8988T (cell line): ENCODE measurements at regions not wholly inside any gene's neighbourhood (a gene's known extent, or its start where the extent isn't known, plus 50 kb on each side); places are given as distances from the start of the nearest gene placed in this dataset.
"Not testable (repeated sequence)": the region's sequence is repeated elsewhere in the genome, so short reads cannot be mapped to it uniquely, and the experiment has no call there.

Experiments used
- DNase-seq: peaks from one replicate; pipeline ENCODE4 v3.0.0; 2011

DNA sequence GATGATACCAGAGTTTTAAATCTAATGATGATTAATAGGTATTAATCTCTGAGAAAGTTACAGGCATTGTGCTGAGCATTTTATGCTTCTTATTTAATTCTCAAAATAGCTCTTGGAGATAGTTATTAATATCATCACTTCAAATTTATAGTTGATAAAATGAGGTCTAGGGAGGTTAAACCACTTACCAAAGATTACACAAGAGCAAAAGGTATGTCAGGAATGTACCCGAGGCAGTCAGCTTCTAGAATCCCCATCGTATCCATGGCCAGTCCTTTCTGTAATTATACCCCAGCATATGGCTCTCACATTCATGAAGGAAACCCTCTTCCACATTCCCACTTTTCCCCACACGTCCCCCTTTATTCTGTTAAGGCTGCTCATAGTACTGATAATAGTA is 421.3 kb downstream of the PYDC2 start:
- no peak for DNase-seq

DNA sequence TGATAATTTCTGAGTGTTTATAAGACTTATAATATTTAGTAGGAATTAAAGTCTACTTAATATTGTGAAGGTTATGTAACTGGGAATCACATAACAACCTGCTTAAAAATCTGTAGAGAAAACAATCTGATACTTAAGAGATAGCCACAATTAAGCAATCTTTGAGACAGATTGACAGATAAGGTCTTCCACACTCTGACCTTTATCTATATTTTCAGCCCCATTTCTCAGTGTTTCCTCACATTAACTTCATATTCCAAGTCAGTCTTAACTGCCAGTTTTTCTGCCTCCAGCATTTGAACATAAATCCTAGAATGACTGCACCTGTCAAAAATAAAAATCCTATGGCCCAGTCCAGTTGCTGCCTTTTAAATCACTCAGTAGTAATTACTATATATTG is 423.2 kb downstream of the PYDC2 start:
- no peak for DNase-seq

DNA sequence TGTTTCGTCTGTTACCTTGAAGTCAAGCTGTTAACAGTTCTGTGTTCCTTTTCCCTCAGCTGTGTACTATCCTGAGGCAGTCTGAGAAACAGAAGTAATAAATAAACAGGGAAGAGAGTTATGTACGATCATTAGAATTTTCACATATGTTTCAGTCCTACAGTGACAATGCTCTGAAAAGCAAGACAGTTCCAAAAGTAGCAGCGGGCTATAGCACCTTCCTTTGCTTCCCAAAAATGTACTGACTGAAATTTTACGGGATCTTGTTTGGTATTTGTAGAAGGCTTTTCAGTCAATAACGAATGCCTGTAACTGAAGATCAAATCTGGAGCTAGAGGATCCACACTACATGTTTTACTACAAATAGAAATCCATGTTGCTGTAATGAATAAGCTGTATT is 428.1 kb downstream of the PYDC2 start:
- DNase-seq, result no peak

DNA sequence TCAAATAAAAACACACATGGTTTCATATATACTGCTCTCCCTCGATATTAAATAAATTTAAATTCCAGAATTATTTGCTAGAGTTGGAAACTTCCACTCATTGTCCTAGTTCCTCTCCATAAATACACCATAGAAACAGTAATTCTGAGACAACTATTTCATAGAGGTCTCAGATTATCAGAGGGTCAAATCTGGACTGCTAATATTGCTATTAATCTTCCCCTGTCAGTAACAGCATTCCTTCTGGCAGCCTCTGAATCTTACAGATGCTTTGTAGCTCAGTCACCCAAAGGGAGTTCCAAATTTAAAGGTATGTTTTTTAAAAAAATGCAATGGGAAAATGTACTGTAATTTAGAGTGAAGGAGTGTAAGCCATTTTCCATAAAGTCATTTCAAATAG is 428.8 kb downstream of the PYDC2 start:
- no peak for DNase-seq

DNA sequence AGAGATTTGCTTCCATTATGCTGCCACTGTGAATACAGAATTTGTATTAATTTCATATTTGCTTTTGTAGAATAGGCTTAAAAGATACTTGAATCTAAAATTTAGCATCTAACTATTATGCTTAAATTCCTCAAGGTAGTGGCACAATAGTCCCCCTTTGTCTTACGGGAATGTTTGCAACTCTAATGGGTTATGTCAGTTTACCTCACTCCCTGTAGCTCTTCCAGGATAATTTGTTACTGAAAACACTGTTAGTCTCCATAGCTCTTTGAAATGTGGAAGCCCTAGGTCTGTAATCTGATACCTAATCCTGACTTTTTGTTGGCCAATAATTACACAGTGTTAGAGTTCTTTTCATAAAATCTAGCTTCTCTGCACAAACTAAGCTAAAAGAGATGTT is 433.4 kb downstream of the PYDC2 start:
- no peak for DNase-seq

DNA sequence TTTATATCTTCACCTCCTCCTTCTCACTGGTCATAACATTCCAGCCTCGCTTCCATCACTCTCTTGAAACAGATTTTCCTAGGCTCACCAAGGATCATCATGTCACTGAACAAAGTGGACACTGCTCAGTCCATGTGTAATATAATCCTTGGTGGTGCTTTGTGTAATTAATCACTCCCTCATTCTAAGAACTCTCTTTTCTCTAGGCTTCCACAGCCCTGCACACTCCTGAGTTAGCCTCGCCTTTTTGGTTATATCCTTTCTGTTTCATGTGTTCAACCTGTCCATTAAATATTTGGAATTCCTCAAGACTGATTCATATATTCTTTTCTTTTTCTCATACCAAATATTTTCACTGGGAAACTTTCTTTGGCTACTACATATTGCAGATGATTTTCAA is 440.8 kb downstream of the PYDC2 start:
- DNase-seq, result no peak

DNA sequence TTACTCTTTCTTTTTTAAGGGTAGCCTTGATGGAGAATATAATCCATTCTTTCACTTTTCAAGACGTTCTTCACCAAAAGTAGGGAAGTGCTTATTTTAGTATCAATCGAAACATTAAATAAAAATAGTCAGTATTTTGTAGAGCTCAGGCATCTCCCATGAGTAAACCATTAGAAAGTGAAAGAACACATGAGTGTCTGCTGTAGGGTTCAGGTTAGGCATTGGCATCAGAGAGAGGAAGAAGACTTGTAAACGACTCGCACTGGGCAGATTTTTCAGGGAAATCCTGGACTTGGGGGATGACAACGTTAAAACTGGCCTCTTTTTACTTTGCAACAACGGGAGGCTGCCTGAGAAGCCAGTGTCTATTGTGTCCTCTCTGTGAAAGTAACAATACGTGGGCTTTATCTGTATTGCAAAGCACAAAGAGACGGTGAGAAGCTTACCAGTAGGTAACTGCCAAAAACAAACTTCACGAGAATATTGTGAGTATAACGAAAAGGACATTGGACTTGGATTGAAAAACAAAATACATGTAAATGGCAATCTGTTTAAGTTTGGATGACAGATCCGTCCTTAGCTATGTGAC is 451.7 kb downstream of the PYDC2 start:
- DNase-seq, result no peak

DNA sequence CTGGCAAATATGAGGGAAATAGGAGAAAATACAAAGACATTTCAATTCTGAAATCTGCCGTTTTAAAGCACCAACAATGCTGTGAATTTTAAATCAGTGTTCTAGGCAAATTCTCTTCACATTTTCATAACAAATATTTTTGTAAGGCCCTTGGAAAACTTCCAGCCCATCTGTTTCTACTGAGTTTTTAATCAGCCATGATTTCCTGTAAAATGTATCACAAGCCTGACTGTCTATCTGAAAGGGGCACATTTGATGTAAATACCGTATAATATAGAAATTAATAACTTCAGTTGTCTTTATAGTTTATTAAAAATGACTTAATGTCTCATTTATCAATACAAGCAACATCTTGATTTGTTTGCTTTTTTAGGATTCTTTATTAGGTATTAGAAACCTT is 454.7 kb downstream of the PYDC2 start:
- no peak for DNase-seq

DNA sequence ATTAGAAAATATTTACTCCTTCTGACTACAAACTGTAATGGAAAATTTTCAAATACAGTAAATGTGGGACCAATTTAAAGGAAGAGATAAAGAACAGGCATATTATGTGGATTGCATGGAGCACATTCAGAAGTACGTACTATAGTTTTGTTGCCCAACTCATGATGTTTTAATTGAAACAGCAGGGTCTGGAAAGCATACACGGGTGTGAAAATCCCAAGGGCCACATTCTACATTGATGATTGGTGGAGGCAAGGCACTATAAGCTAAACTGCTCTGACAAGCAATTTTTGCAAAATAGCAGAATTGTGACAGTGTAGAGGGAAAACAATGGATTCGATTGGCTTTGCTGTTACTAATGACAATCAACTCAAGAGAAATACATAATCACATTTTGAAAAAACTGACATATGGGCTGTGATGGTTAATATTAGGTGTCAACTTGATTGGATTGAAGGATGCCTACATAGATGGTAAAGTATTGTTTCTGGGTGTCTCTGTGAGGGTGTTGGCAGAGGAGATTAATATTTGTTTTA is 458.6 kb downstream of the PYDC2 start:
- DNase-seq, result no peak

DNA sequence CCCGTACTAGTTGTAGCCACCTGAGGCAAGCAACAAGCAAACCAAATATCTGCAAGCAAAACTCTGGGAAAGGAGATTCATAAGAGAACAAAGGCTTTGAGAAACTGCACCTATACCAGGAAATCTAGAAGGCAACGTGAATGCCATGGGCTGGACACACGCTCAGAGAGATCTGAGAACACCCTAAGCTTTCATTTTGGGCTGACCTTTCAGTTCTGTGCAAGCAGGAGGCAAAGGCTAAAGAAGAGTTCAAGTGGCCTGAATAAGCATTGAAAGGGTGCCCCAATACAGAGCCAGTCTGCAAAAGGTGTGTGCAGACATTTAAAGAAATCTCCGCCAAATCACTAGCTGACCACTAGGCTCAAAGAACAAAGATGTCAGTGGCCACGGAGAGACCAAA is 461.6 kb downstream of the PYDC2 start:
- DNase-seq, result no peak

DNA sequence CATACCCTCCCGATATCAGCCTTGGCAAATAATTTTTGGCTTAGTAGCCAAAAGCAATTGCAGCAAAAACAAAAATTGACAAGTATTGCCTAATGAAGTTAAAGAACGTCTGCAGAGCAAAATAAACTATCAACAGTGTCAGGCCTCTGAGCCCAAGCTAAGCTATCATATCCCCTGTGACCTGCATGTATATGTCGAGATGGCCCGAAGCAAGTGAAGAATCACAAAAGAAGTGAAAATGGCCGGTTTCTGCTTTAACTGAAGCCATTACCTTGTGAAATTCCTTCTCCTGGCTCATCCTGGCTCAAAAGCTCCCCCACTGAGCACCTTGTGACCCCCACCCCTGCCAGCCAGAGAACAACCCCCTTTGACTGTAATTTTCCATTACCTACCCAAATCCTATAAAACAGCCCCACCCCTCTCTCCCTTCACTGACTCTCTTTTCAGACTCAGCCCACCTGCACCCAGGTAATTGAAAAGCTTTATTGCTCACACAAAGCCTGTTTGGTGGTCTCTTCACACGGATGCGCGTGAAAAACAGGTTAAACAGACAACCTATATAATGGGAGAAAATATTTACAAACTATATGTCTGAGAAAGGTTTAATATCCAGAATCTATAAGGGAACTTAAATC is 466.3 kb downstream of the PYDC2 start:
- not testable (repeated sequence) for DNase-seq

DNA sequence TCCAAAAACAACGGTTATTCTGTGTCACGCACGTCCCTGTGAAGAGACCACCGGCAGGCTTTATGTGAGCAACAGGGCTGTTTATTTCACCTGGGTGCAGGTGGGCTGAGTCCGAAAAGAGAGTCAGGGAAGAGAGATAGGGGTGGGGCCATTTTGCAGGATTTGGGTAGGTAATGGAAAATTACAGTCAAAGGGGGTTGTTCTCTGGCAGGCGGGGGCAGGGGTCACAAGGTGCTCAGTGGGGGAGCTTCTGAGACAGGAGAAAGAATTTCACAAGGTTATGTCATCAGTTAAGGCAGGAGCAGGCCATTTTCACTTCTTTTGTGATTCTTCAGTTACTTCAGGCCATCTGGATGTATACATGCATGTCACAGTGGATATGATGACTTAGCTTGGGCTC is 467.0 kb downstream of the PYDC2 start:
- DNase-seq, result not testable (repeated sequence)

DNA sequence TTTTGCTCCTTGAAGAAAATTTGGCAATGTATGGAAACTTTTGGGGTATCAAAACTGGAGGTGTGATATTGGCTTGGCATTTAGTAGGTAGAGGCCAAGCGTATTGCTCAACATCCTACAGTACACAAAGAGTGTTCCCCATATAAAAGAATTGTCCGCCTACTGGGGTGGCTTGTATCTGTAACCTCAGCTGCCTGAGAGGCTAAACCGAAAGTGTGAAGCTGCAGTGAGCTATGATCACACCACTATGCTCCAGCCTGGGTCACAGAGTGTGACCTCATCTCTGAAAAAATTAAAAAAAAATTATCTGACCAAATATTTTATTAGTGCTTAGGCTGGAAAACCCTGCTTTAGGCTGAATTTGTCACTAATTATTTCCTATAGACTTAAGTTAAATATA is 483.9 kb downstream of the PYDC2 start:
- no peak for DNase-seq

DNA sequence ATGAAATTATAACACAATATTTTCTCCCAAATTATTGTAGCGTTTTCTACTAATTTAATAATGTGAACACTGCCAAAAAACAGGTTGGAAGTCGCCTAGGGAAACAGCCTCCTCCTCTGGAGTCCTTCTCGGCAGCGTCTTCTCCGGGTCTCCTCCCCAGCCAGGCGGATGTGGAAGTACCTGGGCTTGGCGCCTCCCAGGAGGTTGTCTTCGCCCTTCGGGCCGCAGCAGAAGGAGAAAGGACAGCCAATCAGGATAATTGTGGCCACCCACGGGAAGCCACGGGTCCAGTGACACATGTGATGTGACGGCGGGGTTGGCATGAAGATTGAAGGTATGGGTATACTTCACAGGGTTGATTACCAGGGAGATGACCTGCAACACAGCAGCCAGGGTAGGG is 491.2 kb downstream of the PYDC2 start:
- no peak for DNase-seq

DNA sequence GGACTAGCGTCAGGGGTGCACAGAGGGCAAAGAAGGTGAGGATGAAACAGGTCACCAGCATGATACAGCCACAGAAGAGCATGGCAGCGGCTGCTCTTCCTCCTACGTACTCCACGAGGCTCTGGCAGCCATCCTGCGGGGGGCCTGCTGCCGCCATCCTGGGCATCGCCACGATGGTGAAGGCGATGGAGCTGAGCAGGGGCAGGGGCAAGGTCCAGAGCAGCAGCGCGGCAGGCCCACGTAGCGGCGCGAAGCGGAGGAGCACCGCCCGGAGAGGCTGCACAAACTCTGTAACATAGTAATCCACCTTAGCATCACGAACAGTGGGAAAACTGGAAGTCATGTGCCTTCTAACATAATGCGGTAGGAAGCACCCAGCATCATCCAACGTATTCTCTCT is 491.6 kb downstream of the PYDC2 start:
- DNase-seq, result no peak

DNA sequence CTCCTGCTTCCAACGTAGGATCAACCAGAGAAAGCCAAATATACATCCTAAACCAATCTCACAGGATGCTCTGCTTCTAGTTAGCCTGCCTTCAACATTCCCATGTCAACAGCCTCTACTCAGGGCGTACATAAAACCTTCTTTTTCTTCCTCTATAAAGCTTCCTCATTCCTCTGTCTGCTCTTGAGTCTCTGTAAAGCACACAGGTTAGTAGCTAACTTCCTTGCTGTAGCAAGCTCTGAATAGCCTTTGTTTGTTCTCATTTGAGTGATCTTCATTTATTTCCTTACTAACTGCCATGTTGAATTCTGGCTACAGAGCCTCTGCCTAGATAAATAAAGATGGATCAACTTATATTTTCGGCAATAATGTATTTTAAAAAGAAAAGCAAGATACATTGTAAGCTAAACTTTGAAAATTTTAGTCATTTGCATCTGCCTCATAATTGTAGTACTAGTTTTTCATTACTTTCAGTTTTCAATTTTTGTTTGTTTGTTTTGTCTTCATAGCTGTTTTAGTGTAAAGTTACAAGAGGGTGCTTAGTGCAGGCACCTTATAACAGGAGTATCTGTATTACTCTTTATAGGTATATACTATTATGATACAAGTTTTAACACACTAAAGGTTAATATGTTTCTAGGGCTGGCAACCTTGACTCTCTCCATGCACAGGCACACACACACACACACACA is 498.2 kb downstream of the PYDC2 start:
- DNase-seq, result no peak

DNA sequence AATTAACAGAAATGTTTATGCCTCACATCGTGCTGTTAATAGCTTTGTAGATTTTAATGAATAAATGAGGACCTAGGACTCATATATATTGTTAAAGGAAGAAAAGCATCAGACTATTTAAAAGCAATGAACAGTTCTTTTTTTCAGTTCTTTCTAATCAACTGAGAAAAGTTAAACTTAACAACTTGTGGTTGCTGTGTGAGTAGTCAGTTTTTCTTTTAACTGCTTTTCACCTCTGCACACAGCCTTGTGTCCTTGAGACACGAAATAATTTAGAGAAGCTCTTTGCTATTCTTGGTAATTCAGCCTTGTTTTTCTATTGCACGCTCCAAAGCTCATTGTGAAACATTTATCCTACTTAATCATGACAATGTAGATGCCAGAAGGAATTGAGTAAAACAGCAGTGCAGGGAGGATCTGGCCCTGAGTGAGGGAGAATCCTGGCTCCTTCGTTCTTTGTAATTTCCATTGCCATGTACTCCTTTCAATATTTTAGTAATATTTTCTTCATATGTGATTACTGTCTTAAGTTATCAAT is 499.0 kb downstream of the PYDC2 start:
- DNase-seq, result no peak

DNA sequence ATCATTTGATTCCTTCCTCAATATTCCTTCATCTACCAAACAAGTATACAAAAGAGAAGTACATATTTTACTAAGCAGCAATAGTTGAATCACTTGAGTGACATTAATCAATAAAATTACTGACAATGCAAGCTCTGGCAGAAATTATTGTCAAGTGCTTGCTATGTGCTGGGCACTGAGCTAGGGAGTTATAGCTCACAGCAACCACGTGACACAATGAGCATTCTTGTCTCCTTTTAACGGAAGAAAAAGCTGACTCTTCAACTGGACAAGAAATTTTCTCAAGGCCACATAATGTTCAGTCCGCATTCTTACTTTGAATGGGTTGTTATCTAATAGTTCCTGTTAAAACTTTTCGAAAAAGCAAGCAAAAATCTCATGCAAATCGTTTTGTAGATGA is 500.1 kb downstream of the PYDC2 start:
- no peak for DNase-seq

DNA sequence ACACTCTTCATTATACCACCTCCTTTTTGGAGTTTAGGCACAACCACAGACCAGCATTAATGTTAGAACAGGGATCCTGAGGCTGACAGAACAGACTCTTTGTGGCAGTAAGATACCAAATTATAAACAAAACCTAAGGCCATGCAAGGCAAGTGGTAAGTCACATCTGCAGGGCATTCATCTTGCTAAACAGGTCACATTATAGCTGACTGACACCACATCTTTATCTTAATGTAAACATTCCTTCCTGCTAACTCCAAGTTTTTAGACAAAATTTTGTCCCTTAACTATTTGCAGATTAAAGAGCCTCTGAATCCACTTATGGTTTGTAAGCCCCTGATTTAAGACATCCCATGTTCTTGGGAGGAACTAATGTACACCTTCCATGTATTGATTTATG is 500.6 kb downstream of the PYDC2 start:
- DNase-seq, result no peak

DNA sequence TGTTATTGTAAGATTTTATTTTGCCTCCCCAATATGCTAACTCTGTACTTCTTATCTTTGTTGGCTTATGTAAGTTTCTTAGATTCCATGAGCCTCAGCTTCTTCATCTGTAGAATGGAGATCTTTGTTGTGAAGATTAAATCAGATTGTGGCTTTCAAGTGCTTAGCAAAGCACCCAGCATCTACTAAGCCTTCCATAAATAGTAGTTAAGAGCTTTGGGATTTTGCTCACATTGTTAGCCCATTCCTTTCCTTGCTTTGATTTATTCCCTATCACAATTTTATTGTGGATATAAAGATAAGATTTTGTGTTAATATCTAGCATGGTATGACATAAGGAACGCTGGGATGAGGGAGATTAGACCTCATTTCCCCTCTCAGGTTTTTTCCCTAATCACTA is 501.4 kb downstream of the PYDC2 start:
- DNase-seq, result no peak

DNA sequence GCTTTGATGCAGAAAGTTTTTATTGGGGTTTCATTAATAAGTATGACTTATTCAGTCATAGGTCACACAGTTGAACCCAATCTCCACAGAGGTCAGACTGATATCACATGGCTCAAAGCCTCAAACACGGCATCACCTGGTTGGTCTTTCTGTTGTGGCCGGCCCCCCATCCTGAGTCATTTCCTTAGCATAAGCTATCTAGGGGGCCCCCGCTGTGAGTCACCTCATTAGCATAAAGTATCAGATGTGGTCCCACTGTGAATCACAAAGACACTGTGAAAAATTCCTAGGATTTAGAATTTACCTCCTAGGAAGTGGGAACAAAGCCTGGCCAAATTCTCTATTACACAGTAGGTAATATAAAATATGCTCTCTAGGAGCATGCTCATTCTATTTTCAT is 502.2 kb downstream of the PYDC2 start:
- no peak for DNase-seq

DNA sequence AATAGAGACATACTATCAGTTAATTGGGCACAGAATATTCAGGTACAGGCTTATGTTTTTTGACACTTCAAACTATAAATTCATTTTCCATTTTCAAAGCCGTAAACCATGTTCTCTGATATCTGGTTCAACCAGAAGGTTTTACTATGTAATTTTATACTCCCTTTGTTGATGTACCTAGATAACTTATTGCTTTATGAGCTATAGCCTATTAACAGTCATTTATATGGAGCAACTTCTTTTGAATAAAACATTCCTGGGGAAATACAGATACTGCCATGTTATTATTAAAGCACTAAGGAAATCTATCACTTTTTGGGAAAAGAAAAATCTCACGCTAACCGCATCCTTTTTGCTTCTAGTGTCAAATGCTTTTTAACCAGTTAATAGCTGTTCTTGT is 505.6 kb downstream of the PYDC2 start:
- DNase-seq, result no peak

DNA sequence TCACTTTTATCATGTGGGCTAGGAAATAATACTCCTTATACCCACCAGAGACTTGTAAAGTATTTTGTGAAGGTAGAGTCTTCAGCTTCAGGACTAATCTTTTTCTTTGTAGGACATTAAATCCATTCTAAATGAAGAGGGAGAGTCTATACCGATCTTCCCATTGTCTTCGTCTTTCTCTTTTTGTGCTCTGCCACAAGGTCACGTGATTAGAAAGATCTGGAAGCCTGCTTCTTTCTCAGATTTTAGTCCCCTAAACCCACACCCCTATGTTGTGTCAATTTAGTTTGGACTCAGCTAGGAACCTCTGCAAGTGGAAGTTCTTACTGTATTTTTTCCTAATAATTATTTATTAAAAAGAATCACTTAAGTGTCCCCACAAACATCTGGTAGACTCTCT is 507.3 kb downstream of the PYDC2 start:
- DNase-seq, result no peak

DNA sequence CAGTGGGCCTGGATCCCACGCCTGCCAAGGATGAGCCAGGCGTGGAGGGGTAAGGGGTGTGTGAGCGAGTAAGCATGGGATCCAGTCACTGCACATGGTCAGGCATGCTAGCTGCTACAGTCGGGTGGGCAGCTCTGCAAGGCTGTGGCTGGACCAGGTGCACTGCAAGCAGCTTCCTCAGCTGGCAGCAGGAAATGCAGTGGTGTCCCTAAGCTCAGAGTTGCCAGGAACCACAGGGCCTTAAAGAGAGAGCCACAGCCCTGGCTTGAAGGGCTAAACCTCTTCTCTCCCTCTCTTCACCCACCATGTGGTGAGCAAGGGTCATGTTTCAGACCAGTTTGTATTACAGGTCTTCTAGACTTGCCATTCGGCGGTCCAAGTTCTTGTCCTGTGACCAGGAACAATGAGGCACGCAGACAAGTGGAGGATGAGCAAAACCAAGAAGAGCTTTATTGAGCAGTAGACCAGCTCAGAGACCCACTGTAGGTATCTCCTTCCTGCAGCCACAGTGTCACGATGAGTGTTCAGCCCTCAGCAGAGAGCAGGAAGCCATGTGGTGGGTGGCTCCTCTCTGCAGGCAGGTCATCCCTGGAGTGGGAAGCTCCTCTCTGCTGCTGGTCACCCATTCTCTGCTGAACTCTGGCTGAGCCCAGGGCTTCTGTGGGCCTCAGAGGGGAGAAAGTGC is 511.9 kb downstream of the PYDC2 start:
- no peak for DNase-seq
